ENCODE measurements at regions not wholly inside any gene's neighbourhood (a gene's known extent, or its start where the extent isn't known, plus 50 kb on each side); places are given as distances from the start of the nearest gene placed in this dataset.

- H3K9me3 Mint-ChIP-seq, result no peaks in the 10 kb centered on the region
- H3K36me3 Mint-ChIP-seq (ENCODE audit: low read depth), result no peaks in the 10 kb centered on the region
- TF ChIP-seq, protein P1, sequence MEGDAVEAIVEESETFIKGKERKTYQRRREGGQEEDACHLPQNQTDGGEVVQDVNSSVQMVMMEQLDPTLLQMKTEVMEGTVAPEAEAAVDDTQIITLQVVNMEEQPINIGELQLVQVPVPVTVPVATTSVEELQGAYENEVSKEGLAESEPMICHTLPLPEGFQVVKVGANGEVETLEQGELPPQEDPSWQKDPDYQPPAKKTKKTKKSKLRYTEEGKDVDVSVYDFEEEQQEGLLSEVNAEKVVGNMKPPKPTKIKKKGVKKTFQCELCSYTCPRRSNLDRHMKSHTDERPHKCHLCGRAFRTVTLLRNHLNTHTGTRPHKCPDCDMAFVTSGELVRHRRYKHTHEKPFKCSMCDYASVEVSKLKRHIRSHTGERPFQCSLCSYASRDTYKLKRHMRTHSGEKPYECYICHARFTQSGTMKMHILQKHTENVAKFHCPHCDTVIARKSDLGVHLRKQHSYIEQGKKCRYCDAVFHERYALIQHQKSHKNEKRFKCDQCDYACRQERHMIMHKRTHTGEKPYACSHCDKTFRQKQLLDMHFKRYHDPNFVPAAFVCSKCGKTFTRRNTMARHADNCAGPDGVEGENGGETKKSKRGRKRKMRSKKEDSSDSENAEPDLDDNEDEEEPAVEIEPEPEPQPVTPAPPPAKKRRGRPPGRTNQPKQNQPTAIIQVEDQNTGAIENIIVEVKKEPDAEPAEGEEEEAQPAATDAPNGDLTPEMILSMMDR (conservative IDR thresholded peaks at IDR 0.05), result no peak
- no peak overlapping the region for H3K4me3 ChIP-seq (ENCODE audit: low read length)
- H3K4me3 Mint-ChIP-seq, result no peak overlapping the region
- peaks cover 2% of the 10 kb centered on the region for H3K27me3 Mint-ChIP-seq (ENCODE audit: insufficient read depth)
- no peaks in the 10 kb centered on the region for H3K9me3 ChIP-seq (ENCODE audit: control insufficient read depth, low read length)
- H3K36me3 ChIP-seq (ENCODE audit: control insufficient read depth, insufficient read depth, low read length), result no peaks in the 10 kb centered on the region
- no peaks in the 10 kb centered on the region for H3K4me1 ChIP-seq (ENCODE audit: control insufficient read depth, insufficient read depth, low read length)
- H3K9ac ChIP-seq (ENCODE audit: extremely low read depth, low read length, poor library complexity, severe bottlenecking), result no peak overlapping the region
- no peak overlapping the region for H3K27ac ChIP-seq (ENCODE audit: low read depth, low read length)
- no peak overlapping the region for H3K27ac Mint-ChIP-seq
- peaks cover 12% of the 10 kb centered on the region for H3K4me1 Mint-ChIP-seq
- H3K27me3 ChIP-seq (ENCODE audit: control insufficient read depth, insufficient read depth, low read length, poor library complexity, severe bottlenecking), result peaks cover 7% of the 10 kb centered on the region
- 92 to 93% methylated on average over 2 to 3 of the region's 3 CpGs for WGBS, 2 experiments (ENCODE audit: insufficient coverage in 1 of 2, insufficient read length in 1 of 2)
- DNase-seq, result no peak
Measured at GRCh38 chr3:5463991-5464390, 276.5 kb downstream of the EDEM1 start.

- Mint-ChIP-seq H3K27ac (no peak overlapping the region), H3K4me3 (no peak overlapping the region), H3K9me3 (no peaks in the 10 kb centered on the region), H3K36me3 (ENCODE audit: low read depth) (no peaks in the 10 kb centered on the region), H3K27me3 (ENCODE audit: insufficient read depth) (peaks cover 2% of the 10 kb centered on the region), H3K4me1 (peaks cover 12% of the 10 kb centered on the region)
- Histone ChIP-seq H3K4me3 (ENCODE audit: low read length) (no peak overlapping the region), H3K27me3 (ENCODE audit: control insufficient read depth, insufficient read depth, low read length, poor library complexity, severe bottlenecking) (peaks cover 7% of the 10 kb centered on the region), H3K9me3 (ENCODE audit: control insufficient read depth, low read length) (no peaks in the 10 kb centered on the region), H3K27ac (ENCODE audit: low read depth, low read length) (no peak overlapping the region), H3K4me1 (ENCODE audit: control insufficient read depth, insufficient read depth, low read length) (no peaks in the 10 kb centered on the region), H3K9ac (ENCODE audit: extremely low read depth, low read length, poor library complexity, severe bottlenecking) (no peak overlapping the region), H3K36me3 (ENCODE audit: control insufficient read depth, insufficient read depth, low read length) (no peaks in the 10 kb centered on the region)
- 95% methylated on average over 4 of the region's 4 CpGs; no CpG with 5 or more reads in 1 of the 2 experiments for WGBS, 2 experiments (ENCODE audit: insufficient coverage in 1 of 2, insufficient read length in 1 of 2)
- no peak for DNase-seq
- TF ChIP-seq, protein P1 (conservative IDR thresholded peaks at IDR 0.05), result no peak
Measured at GRCh38 chr3:5464649-5465048, 277.1 kb downstream of the EDEM1 start.

DNA sequence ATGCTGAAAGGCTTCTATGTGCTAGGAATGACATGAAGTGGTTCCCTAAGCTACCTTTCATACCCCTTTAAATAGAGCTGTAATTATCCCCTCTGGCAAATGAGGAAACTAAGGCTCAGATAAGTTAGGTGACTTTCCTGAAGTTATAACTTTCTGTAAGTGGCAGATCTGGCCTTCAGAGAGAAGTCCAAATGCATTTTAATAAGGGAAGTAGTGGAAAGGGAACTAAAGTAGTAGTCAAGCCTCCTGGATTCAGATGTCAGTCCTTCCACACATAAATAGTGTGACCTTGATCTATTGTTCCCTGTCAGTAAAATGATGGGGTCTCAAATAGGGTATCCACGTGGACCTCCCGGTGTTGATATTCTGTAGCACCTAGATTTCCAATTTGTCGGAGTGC lies 277.7 kb downstream of the EDEM1 start:
- H3K9me3 Mint-ChIP-seq, result no peaks in the 10 kb centered on the region
- Histone ChIP-seq H3K9me3 (ENCODE audit: control insufficient read depth, low read length) (no peaks in the 10 kb centered on the region), H3K4me3 (ENCODE audit: low read length) (no peak overlapping the region), H3K36me3 (ENCODE audit: control insufficient read depth, insufficient read depth, low read length) (no peaks in the 10 kb centered on the region), H3K27me3 (ENCODE audit: control insufficient read depth, insufficient read depth, low read length, poor library complexity, severe bottlenecking) (peaks cover 7% of the 10 kb centered on the region), H3K27ac (ENCODE audit: low read depth, low read length) (no peak overlapping the region), H3K4me1 (ENCODE audit: control insufficient read depth, insufficient read depth, low read length) (no peaks in the 10 kb centered on the region), H3K9ac (ENCODE audit: extremely low read depth, low read length, poor library complexity, severe bottlenecking) (no peak overlapping the region)
- H3K27ac Mint-ChIP-seq, result no peak overlapping the region
- H3K4me1 Mint-ChIP-seq, result peaks cover 12% of the 10 kb centered on the region
- H3K4me3 Mint-ChIP-seq, result no peak overlapping the region
- peaks cover 2% of the 10 kb centered on the region for H3K27me3 Mint-ChIP-seq (ENCODE audit: insufficient read depth)
- TF ChIP-seq, protein P1 (conservative IDR thresholded peaks at IDR 0.05), result no peak
- H3K36me3 Mint-ChIP-seq (ENCODE audit: low read depth), result no peaks in the 10 kb centered on the region
- WGBS, 2 experiments (ENCODE audit: insufficient coverage in 1 of 2, insufficient read length in 1 of 2), result 67 to 94% methylated on average over 1 to 3 of the region's 3 CpGs
- DNase-seq, result no peak

All from endodermal cell (in vitro differentiated cells).